K562 (cell line): ENCODE measurements at regions not wholly inside any gene's neighbourhood (a gene's known extent, or its start where the extent isn't known, plus 50 kb on each side); places are given as distances from the start of the nearest gene placed in this dataset.

ENCODE experiments used
- ATAC-seq: fragments of 200-7000 bp; cut with Tn5 transposase; 3 replicates; pipeline ENCODE4 v1.9.1; 2020; ENCODE audit warnings: moderate library complexity
- BruUV-seq: library from RNA; stranded (reverse); fragments of 400-500 nt; replicated peaks from 2 replicates; lab custom pipeline; 2021; lab: Mats Ljungman, UMichigan
- CTCF ChIA-PET: fragments of 300-600 bp; formaldehyde crosslinking; extraction: SDS; loops from one replicate; lab custom pipeline; 2021; ENCODE audit warnings: low intra/inter-chr PET ratio; lab: Yijun Ruan, JAX
- POLR2A ChIA-PET: fragments of 300-600, 350-650 bp; sonication (Branson Sonifier 250); formaldehyde crosslinking; extraction: SDS; loops from one replicate; lab custom pipeline; 2021; ENCODE audit warnings: antibody characterized with exemption, inconsistent platforms; lab: Yijun Ruan, JAX
- DNase-seq, 4 experiments: peaks; one replicate each; pipeline versions ENCODE4 v3.0.0 to v3.0.0-alpha.2; 2011 to 2018; ENCODE audit warnings: low spot score in 3 of 4, mixed read lengths in 3 of 4; ENCODE audit errors: extremely low read depth in 1 of 4
- FAIRE-seq: peaks from 2 replicates; lab custom pipeline; 2011; peaks lifted over from hg19 to GRCh38; lab: Jason Lieb, UNC
- H2AFZ ChIP-seq: 2 replicates; pipeline ENCODE4 v1.6.0; 2011; ENCODE audit warnings: low read depth, low read length, control low read depth, inconsistent platforms
- H3K27ac ChIP-seq: fragments of 200-600 bp; 3 replicates; pipeline ENCODE4 v1.8.0; 2011; ENCODE audit warnings: low read depth, mild to moderate bottlenecking, control low read depth, inconsistent platforms, low read length, moderate library complexity, mixed read lengths; ENCODE audit errors: extremely low read depth
- H3K27me3 ChIP-seq, 2 experiments: fragments of 300-600 bp in 1 of 2; 2 replicates in 1 of 2; 3 replicates in 1 of 2; pipeline versions ENCODE4 v1.6.0 to v1.8.0; 2011; ENCODE audit warnings: inconsistent platforms in 2 of 2, low read length in 2 of 2, mild to moderate bottlenecking in 1 of 2, mixed read lengths in 1 of 2, moderate library complexity in 1 of 2; ENCODE audit not compliant: control insufficient read depth in 2 of 2, insufficient read depth in 2 of 2
- H3K36me3 ChIP-seq: fragments of 300-600 bp; 3 replicates; pipeline ENCODE4 v1.8.0; 2011; ENCODE audit warnings: mild to moderate bottlenecking, low read length, inconsistent platforms; ENCODE audit not compliant: control insufficient read depth, insufficient read depth
- H3K4me1 ChIP-seq, 2 experiments: fragments of 200-600 bp in 1 of 2; replicated peaks in 1 of 2; 2 replicates in 1 of 2; 3 replicates in 1 of 2; pipeline versions ENCODE4 v1.5.1 to v1.8.0; 2011; ENCODE audit warnings: inconsistent platforms in 2 of 2, low read length in 2 of 2, mild to moderate bottlenecking in 1 of 2, mixed read lengths in 1 of 2, moderate library complexity in 1 of 2; ENCODE audit not compliant: control insufficient read depth in 2 of 2, insufficient read depth in 2 of 2
- H3K4me2 ChIP-seq: 2 replicates; pipeline ENCODE4 v1.6.1; 2011; ENCODE audit warnings: low read length, control low read depth, inconsistent platforms, mixed read lengths; ENCODE audit not compliant: insufficient read depth
- H3K4me3 ChIP-seq: fragments of 200-600 bp; sonication (generic), shearing (Covaris generic); 2 replicates; pipeline ENCODE4 v1.5.1; 2016; ENCODE audit warnings: control low read depth, inconsistent platforms
- H3K79me2 ChIP-seq: fragments of 200-600 bp; 3 replicates; pipeline ENCODE4 v1.8.0; 2011; ENCODE audit warnings: low read length, inconsistent platforms; ENCODE audit not compliant: control insufficient read depth, insufficient read depth
- H3K9ac ChIP-seq, 2 experiments: 2 replicates each; pipeline versions ENCODE4 v1.6.0 to v1.6.1; 2011; ENCODE audit warnings: low read depth in 2 of 2, low read length in 2 of 2, control low read depth in 1 of 2, inconsistent platforms in 1 of 2, mild to moderate bottlenecking in 1 of 2, mixed read lengths in 1 of 2; ENCODE audit not compliant: insufficient read depth in 1 of 2
- H3K9me1 ChIP-seq: one replicate; pipeline ENCODE4 v1.6.0; 2011; ENCODE audit warnings: inconsistent platforms, mild to moderate bottlenecking, low read length, moderate library complexity; ENCODE audit not compliant: control insufficient read depth, insufficient read depth
- H3K9me3 ChIP-seq: replicated peaks from 2 replicates; pipeline ENCODE4 v1.5.1; 2011; ENCODE audit warnings: low read depth, low read length, inconsistent platforms; ENCODE audit not compliant: control insufficient read depth, insufficient read depth
- H4K20me1 ChIP-seq: replicated peaks from 2 replicates; pipeline ENCODE4 v1.6.1; 2011; ENCODE audit warnings: low read length, inconsistent platforms, mixed read lengths; ENCODE audit not compliant: control insufficient read depth, insufficient read depth
- ATF1 ChIP-seq, 2 experiments: fragments of 450-650 bp in 1 of 2; IDR thresholded peaks; 2 replicates each; pipeline ENCODE4 v1.6.1; 2016; ENCODE audit warnings: missing compliant biosample characterization in 1 of 2, missing genetic modification characterization in 1 of 2
- CREB5 ChIP-seq: fragments of 250-450 bp; sonication (Bioruptor Pico); IDR thresholded peaks from 2 replicates; pipeline ENCODE4 v1.5.0; 2020; ENCODE audit warnings: mild to moderate bottlenecking
- HOMEZ ChIP-seq: fragments of 250-450 bp; sonication (Bioruptor Pico); IDR thresholded peaks from 2 replicates; pipeline ENCODE4 v1.4.0; 2020; ENCODE audit warnings: mild to moderate bottlenecking, moderate library complexity
- MEF2A ChIP-seq: IDR thresholded peaks from 2 replicates; pipeline ENCODE4 v1.6.1; 2011; ENCODE audit warnings: low read depth, mild to moderate bottlenecking, low read length, moderate library complexity; ENCODE audit not compliant: control insufficient read depth
- MXI1 ChIP-seq: IDR thresholded peaks from 2 replicates; pipeline ENCODE4 v1.6.1; 2011; ENCODE audit warnings: low read depth, mild to moderate bottlenecking, improper control_type of control experiment, low read length
- NCOA6 ChIP-seq: fragments of 450-650 bp; IDR thresholded peaks from 2 replicates; pipeline ENCODE4 v1.6.1; 2017; ENCODE audit warnings: mild to moderate bottlenecking
- NFIX ChIP-seq: fragments of 250-450 bp; sonication (Bioruptor Pico); IDR thresholded peaks from 2 replicates; pipeline ENCODE4 v1.4.0; 2020; ENCODE audit warnings: low read depth, mild to moderate bottlenecking, moderate library complexity
- RAD21 ChIP-seq, 2 experiments: fragments of 250-450 bp in 1 of 2; fragments of 450-650 bp in 1 of 2; sonication (Bioruptor Pico) in 1 of 2; formaldehyde crosslinking in 1 of 2; IDR thresholded peaks in 1 of 2; conservative IDR thresholded peaks in 1 of 2; 2 replicates each; pipeline versions ENCODE4 v1.4.0 to v1.8.0; 2020 to 2022; ENCODE audit warnings: mild to moderate bottlenecking in 2 of 2, moderate library complexity in 1 of 2
- RFX1 ChIP-seq: fragments of 450-650 bp; IDR thresholded peaks from 2 replicates; pipeline ENCODE4 v1.6.1; 2016; ENCODE audit warnings: mild to moderate bottlenecking, moderate library complexity
- SAFB ChIP-seq: fragments of 200-400 bp; formaldehyde crosslinking; IDR thresholded peaks from 2 replicates; pipeline ENCODE4 v1.6.1; 2017; ENCODE audit warnings: low read depth, low read length, borderline replicate concordance
- SAFB2 ChIP-seq: fragments of 200-400 bp; formaldehyde crosslinking; IDR thresholded peaks from 2 replicates; pipeline ENCODE4 v1.6.1; 2018; ENCODE audit warnings: borderline replicate concordance, low read length, low read depth, moderate library complexity; ENCODE audit not compliant: severe bottlenecking
- SMAD3 ChIP-seq: fragments of 450-650 bp; formaldehyde crosslinking; conservative IDR thresholded peaks from 2 replicates; pipeline ENCODE4 v1.4.0; 2020; ENCODE audit warnings: mild to moderate bottlenecking
- SMC3 ChIP-seq: conservative IDR thresholded peaks from 2 replicates; pipeline ENCODE4 v1.6.1; 2011; ENCODE audit warnings: low read depth, low read length, improper control_type of control experiment; ENCODE audit not compliant: insufficient read depth
- TRIM28 ChIP-seq: fragments of 450-650 bp; IDR thresholded peaks from 2 replicates; pipeline ENCODE4 v1.6.1; 2017
- ZNF134 ChIP-seq: fragments of 250-450 bp; sonication (Bioruptor Pico); conservative IDR thresholded peaks from 2 replicates; pipeline ENCODE4 v1.4.0; 2020
- ZNF778 ChIP-seq: fragments of 450-650 bp; formaldehyde crosslinking; IDR thresholded peaks from 2 replicates; pipeline ENCODE4 v1.4.0; 2020; ENCODE audit warnings: mild to moderate bottlenecking, moderate library complexity
- WGBS: fragments of 100-300 bp; shearing (Covaris generic); methylation state at CpG from one replicate; pipeline ENCODE4 v1.1.6; 2016; ENCODE audit warnings: low coverage, mixed read lengths; ENCODE audit not compliant: insufficient coverage; ENCODE audit errors: missing lambda C conversion rate; 5-methylcytosine and 5-hydroxymethylcytosine counted together
- in situ Hi-C: fragments of 300-500 bp; cut with MboI; formaldehyde crosslinking; loops from 4 replicates; pipeline ENCODE4 v1.15.0; 2018; ENCODE audit warnings: inconsistent platforms, mixed read lengths
- intact Hi-C: fragments of 100-400 bp; cut with micrococcal nuclease; formaldehyde crosslinking; loops from 2 replicates; pipeline ENCODE4 v1.14.2; 2022
- TF ChIP-seq, protein P1 (sequence below): fragments of 250-450 bp; sonication (Bioruptor Pico); IDR thresholded peaks from 2 replicates; pipeline ENCODE4 v1.4.0; 2020; ENCODE audit warnings: mild to moderate bottlenecking, moderate library complexity

DNA sequence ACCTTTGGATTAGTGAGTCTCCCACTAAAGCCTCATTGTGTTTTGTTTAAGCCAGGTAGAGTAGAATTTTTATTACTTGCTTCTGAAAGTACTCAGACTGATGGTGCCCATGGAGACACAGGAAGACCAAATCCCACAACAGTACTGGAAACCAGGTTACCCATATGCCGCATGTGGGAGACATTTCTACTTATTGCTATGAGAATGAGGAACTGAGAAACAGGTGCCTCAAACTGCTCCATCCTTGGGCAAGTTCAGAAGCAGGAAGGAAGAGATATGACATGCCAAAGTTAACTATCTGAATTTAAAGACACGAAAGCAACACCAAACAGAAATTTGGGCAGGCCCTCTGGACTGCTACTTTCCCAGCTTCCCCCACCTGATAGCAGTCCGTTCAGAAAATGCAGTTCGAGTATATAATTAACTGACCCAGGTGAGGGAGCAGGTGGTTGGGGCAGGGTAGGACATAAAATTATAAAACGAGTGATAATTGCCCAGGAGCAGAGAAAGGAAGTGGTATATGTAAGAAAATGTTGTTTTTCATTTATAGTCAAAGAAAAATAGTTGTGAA is 382.3 kb upstream of the MTPN start:
- no peak for TF ChIP-seq SAFB
- no peak for TF ChIP-seq SMAD3 (CRISPR knock-in tag)
- TF ChIP-seq HOMEZ (CRISPR knock-in tag), result no peak
- no peak for TF ChIP-seq MEF2A
- no peak for TF ChIP-seq MXI1
- TF ChIP-seq NFIX, result no peak
- TF ChIP-seq RFX1, result no peak
- TF ChIP-seq ATF1 (CRISPR knock-in tag; IDR thresholded peaks at IDR 0.05), result no peak
- no peak for TF ChIP-seq ATF1 (tag; IDR thresholded peaks at IDR 0.05)
- TF ChIP-seq SAFB2, result no peak
- TF ChIP-seq TRIM28, result no peak
- TF ChIP-seq ZNF778, result no peak
- no peak for TF ChIP-seq CREB5 (CRISPR knock-in tag)
- no peak for TF ChIP-seq NCOA6
- TF ChIP-seq, protein P1, sequence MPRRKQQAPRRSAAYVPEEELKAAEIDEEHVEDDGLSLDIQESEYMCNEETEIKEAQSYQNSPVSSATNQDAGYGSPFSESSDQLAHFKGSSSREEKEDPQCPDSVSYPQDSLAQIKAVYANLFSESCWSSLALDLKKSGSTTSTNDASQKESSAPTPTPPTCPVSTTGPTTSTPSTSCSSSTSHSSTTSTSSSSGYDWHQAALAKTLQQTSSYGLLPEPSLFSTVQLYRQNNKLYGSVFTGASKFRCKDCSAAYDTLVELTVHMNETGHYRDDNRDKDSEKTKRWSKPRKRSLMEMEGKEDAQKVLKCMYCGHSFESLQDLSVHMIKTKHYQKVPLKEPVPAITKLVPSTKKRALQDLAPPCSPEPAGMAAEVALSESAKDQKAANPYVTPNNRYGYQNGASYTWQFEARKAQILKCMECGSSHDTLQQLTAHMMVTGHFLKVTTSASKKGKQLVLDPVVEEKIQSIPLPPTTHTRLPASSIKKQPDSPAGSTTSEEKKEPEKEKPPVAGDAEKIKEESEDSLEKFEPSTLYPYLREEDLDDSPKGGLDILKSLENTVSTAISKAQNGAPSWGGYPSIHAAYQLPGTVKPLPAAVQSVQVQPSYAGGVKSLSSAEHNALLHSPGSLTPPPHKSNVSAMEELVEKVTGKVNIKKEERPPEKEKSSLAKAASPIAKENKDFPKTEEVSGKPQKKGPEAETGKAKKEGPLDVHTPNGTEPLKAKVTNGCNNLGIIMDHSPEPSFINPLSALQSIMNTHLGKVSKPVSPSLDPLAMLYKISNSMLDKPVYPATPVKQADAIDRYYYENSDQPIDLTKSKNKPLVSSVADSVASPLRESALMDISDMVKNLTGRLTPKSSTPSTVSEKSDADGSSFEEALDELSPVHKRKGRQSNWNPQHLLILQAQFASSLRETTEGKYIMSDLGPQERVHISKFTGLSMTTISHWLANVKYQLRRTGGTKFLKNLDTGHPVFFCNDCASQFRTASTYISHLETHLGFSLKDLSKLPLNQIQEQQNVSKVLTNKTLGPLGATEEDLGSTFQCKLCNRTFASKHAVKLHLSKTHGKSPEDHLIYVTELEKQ (CRISPR knock-in tag), result no peak
- no peak for TF ChIP-seq ZNF134 (CRISPR knock-in tag)
- TF ChIP-seq RAD21 (CRISPR knock-in tag; conservative IDR thresholded peaks at IDR 0.05 in 1 of 2, IDR thresholded peaks at IDR 0.05 in 1 of 2), result no peak
- TF ChIP-seq SMC3, result no peak
- Histone ChIP-seq H3K36me3 (no peaks in the 10 kb centered on the region), H3K79me2 (no peaks in the 10 kb centered on the region), H3K27me3 (no peaks in the 10 kb centered on the region), H3K9ac (no peak overlapping the region), H2AFZ (no peak overlapping the region), H3K4me3 (no peak overlapping the region), H4K20me1 (no peaks in the 10 kb centered on the region), H3K4me1 (no peaks in the 10 kb centered on the region), H3K9me1 (no peaks in the 10 kb centered on the region), H3K27ac (no peak overlapping the region), H3K9me3 (no peaks in the 10 kb centered on the region), H3K4me2 (no peak overlapping the region)
- intact Hi-C loops (no loop called here), in situ Hi-C loops (no loop called here)
- POLR2A ChIA-PET, result interaction anchor here (1.3 kb wide), 1 partner anchor 14 kb away, joined by 3 read pairs; no protein-coding TSS in a partner anchor
- no peak for DNase-seq
- no TSS peak for BruUV-seq
- CTCF ChIA-PET, result no interaction called here
- ATAC-seq, result no peak
- no peak for FAIRE-seq
- 11% methylated on average over 5 of the region's 5 CpGs for WGBS
